MM.1S (cell line): ENCODE measurements at regions not wholly inside any gene's neighbourhood (a gene's known extent, or its start where the extent isn't known, plus 50 kb on each side); places are given as distances from the start of the nearest gene placed in this dataset.

Source experiments
- DNase-seq: peaks from one replicate; pipeline ENCODE4 v3.0.0-alpha.2; 2015
- H2AFZ ChIP-seq: fragments of 300-600 bp; sonication (generic); 2 replicates; pipeline ENCODE4 v1.6.0; 2016; ENCODE audit warnings: antibody characterized with exemption, low read length
- H3F3A ChIP-seq: fragments of 300-600 bp; sonication (generic); 2 replicates; pipeline ENCODE4 v1.6.1; 2016; ENCODE audit warnings: mild to moderate bottlenecking, antibody characterized with exemption, low read length, moderate library complexity, mixed read lengths; ENCODE audit not compliant: insufficient read depth
- H3K27ac ChIP-seq: fragments of 300-600 bp; sonication (generic); 2 replicates; pipeline ENCODE4 v1.5.1; 2016; ENCODE audit warnings: mild to moderate bottlenecking, low read length
- H3K27me3 ChIP-seq: fragments of 300-600 bp; sonication (generic); replicated peaks from 2 replicates; pipeline ENCODE4 v1.6.0; 2016; ENCODE audit warnings: low read length; ENCODE audit not compliant: insufficient read depth
- H3K36me3 ChIP-seq: fragments of 300-600 bp; sonication (generic); replicated peaks from 2 replicates; pipeline ENCODE4 v1.6.1; 2016; ENCODE audit warnings: mild to moderate bottlenecking, low read length, mixed read lengths; ENCODE audit not compliant: insufficient read depth
- H3K4me1 ChIP-seq: fragments of 300-600 bp; sonication (generic); 2 replicates; pipeline ENCODE4 v1.6.1; 2016; ENCODE audit warnings: low read length, mixed read lengths
- H3K4me2 ChIP-seq: fragments of 300-600 bp; sonication (generic); 2 replicates; pipeline ENCODE4 v1.6.0; 2016; ENCODE audit warnings: low read depth, low read length
- H3K4me3 ChIP-seq: fragments of 300-600 bp; sonication (generic); 2 replicates; pipeline ENCODE4 v1.5.1; 2016; ENCODE audit warnings: low read length, mixed read lengths
- H3K79me2 ChIP-seq: fragments of 300-600 bp; sonication (generic); 2 replicates; pipeline ENCODE4 v1.6.1; 2016; ENCODE audit warnings: mixed run types, low read length, mixed read lengths
- H3K9ac ChIP-seq: fragments of 300-600 bp; sonication (generic); 2 replicates; pipeline ENCODE4 v1.6.1; 2016; ENCODE audit warnings: low read length, mixed read lengths
- H3K9me2 ChIP-seq: fragments of 300-600 bp; sonication (generic); replicated peaks from 2 replicates; pipeline ENCODE4 v1.6.1; 2016; ENCODE audit warnings: mild to moderate bottlenecking, low read length, mixed read lengths; ENCODE audit not compliant: insufficient read depth
- H3K9me3 ChIP-seq: fragments of 300-600 bp; sonication (generic); replicated peaks from 2 replicates; pipeline ENCODE4 v1.6.1; 2016; ENCODE audit warnings: mild to moderate bottlenecking, low read length, mixed read lengths; ENCODE audit not compliant: insufficient read depth
- H4K20me1 ChIP-seq: fragments of 300-600 bp; sonication (generic); 2 replicates; pipeline ENCODE4 v1.6.1; 2016; ENCODE audit warnings: mild to moderate bottlenecking, low read length, moderate library complexity, mixed read lengths; ENCODE audit not compliant: insufficient read depth
- EZH2 ChIP-seq: fragments of 300-600 bp; sonication (generic); optimal IDR thresholded peaks from 2 replicates; pipeline ENCODE3; 2017; ENCODE audit warnings: low read depth, mild to moderate bottlenecking, antibody characterized with exemption, low read length, mixed read lengths
- EZH2phosphoT487 ChIP-seq: fragments of 300-600 bp; sonication (generic); IDR thresholded peaks from 2 replicates; pipeline ENCODE4 v1.6.1; 2018; ENCODE audit warnings: antibody characterized with exemption, low read length
- TF ChIP-seq, protein P1 (sequence below): fragments of 300-600 bp; sonication (generic); IDR thresholded peaks from 2 replicates; pipeline ENCODE4 v1.5.1; 2016; ENCODE audit warnings: antibody characterized with exemption, low read length, mixed read lengths

DNA sequence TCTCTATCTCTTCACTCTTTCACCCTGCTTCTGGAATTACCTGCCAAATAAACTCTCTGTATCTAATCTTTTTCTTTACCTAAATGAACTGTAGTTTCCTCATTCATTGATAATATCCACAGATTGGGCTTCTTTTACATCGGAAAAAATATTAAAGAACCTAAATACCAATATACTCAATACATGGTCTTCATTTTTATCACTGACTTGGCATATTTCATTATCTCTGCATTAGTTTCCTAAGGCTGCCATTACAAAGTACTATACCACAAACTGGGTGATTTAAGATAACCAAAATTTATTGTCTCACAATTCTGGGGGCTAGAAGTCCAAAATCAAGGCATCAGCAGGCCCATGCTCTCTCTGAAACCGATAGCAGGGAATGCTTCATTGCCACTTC is 411.9 kb upstream of the SPTLC3 start:
- Histone ChIP-seq H3K36me3 (no peaks in the 10 kb centered on the region), H3K9me3 (no peaks in the 10 kb centered on the region), H4K20me1 (no peaks in the 10 kb centered on the region), H3K79me2 (no peaks in the 10 kb centered on the region), H3K4me1 (peaks cover 30% of the 10 kb centered on the region), H3K27me3 (no peaks in the 10 kb centered on the region), H2AFZ (no peak overlapping the region), H3K27ac (peak overlapping the region; percentile 0; the same call in 1 of the 2 replicates), H3K9me2 (no peaks in the 10 kb centered on the region), H3F3A (peaks cover 10% of the 10 kb centered on the region), H3K9ac (no peak overlapping the region), H3K4me3 (no peak overlapping the region), H3K4me2 (peak overlapping the region; percentile 14; the same call in 1 of the 2 replicates)
- no peak for DNase-seq
- TF ChIP-seq EZH2phosphoT487 (no peak), EZH2 (no peak)
- TF ChIP-seq, protein P1, sequence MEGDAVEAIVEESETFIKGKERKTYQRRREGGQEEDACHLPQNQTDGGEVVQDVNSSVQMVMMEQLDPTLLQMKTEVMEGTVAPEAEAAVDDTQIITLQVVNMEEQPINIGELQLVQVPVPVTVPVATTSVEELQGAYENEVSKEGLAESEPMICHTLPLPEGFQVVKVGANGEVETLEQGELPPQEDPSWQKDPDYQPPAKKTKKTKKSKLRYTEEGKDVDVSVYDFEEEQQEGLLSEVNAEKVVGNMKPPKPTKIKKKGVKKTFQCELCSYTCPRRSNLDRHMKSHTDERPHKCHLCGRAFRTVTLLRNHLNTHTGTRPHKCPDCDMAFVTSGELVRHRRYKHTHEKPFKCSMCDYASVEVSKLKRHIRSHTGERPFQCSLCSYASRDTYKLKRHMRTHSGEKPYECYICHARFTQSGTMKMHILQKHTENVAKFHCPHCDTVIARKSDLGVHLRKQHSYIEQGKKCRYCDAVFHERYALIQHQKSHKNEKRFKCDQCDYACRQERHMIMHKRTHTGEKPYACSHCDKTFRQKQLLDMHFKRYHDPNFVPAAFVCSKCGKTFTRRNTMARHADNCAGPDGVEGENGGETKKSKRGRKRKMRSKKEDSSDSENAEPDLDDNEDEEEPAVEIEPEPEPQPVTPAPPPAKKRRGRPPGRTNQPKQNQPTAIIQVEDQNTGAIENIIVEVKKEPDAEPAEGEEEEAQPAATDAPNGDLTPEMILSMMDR: no peak

DNA sequence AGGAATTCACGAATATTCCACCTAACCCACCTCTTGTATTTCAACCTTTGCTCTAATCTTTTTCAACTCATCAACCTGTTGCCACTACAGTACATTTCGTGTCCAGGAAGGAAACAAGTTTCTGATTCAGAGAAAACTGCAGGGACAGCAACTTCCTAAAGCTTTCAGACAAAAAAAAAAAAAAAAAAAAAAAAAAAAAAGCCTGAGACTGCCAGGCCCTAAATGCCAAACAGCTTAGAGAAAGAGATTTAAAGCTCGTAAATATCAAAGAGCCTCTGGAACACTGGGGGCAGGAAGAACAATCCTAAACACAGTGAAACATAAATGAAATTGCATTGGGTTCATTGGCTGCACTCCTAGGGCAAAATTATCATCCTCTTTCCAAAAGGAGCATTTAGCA is 411.2 kb upstream of the SPTLC3 start:
- peak overlapping the region; percentile 14; the same call in 1 of the 2 replicates for H3K4me2 ChIP-seq
- DNase-seq: peak; percentile 81
- no peaks in the 10 kb centered on the region for H3K27me3 ChIP-seq
- H3K79me2 ChIP-seq: no peaks in the 10 kb centered on the region
- peak overlapping the region; percentile 6; the same call in 1 of the 2 replicates for H3K27ac ChIP-seq
- H3F3A ChIP-seq: peaks cover 10% of the 10 kb centered on the region
- TF ChIP-seq EZH2 (no peak), EZH2phosphoT487 (no peak)
- TF ChIP-seq, protein P1: no peak
- no peak overlapping the region for H3K9ac ChIP-seq
- H4K20me1 ChIP-seq: no peaks in the 10 kb centered on the region
- H3K36me3 ChIP-seq: no peaks in the 10 kb centered on the region
- H3K4me3 ChIP-seq: no peak overlapping the region
- no peak overlapping the region for H2AFZ ChIP-seq
- H3K9me2 ChIP-seq: no peaks in the 10 kb centered on the region
- no peaks in the 10 kb centered on the region for H3K9me3 ChIP-seq
- H3K4me1 ChIP-seq: peaks cover 30% of the 10 kb centered on the region

DNA sequence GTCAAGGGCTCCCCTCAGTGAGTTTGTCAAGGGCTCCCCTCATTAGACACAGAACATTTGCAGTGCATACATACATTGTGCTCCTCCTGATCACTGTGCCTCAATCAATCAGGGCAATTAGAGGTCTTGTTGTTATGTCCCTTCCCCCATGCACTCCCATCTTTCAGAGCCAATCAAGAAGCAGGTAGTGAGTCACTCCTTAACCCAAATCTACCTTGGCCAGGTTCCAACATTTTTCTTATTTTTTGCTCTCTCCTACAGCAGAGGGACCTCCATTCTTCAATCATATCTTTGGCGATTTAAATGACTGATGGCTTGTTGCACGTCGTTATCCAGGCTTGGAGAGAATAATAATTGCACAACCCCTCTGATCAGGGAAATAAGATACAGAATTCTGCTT is 409.9 kb upstream of the SPTLC3 start:
- Histone ChIP-seq H2AFZ (no peak overlapping the region), H3K4me1 (peaks cover 30% of the 10 kb centered on the region), H3K27me3 (no peaks in the 10 kb centered on the region), H3K79me2 (no peaks in the 10 kb centered on the region), H3K9me3 (no peaks in the 10 kb centered on the region), H3F3A (peaks cover 10% of the 10 kb centered on the region), H3K9ac (no peak overlapping the region), H4K20me1 (no peaks in the 10 kb centered on the region), H3K27ac (no peak overlapping the region; the same call in 1 of the 2 replicates), H3K4me3 (no peak overlapping the region), H3K36me3 (no peaks in the 10 kb centered on the region), H3K9me2 (no peaks in the 10 kb centered on the region), H3K4me2 (peak overlapping the region; percentile 27; the same call in 1 of the 2 replicates)
- TF ChIP-seq EZH2 (no peak), EZH2phosphoT487 (no peak)
- TF ChIP-seq, protein P1: no peak
- no peak for DNase-seq
